ENCODE measurements at regions not wholly inside any gene's neighbourhood (a gene's known extent, or its start where the extent isn't known, plus 50 kb on each side); places are given as distances from the start of the nearest gene placed in this dataset.

GRCh38 chr3:41118461-41119390 lies 80.6 kb upstream of the CTNNB1 start:
- DNase-seq: no peak
- no peaks in the 10 kb centered on the region for H3K9me3 Mint-ChIP-seq
- peaks cover 24% of the 10 kb centered on the region for H3K4me1 Mint-ChIP-seq
- ChIA-PET POLR2A (interaction anchor here (5.1 kb wide), 1 partner anchor 81 kb away, joined by 31 read pairs; the partner anchor contains the start of gene CTNNB1), CTCF (interaction anchor here (0.9 kb wide), 1 partner anchor 17 kb away, joined by 3 read pairs; no protein-coding TSS in a partner anchor)
- H3K27ac Mint-ChIP-seq: no peak overlapping the region
- H3K27me3 Mint-ChIP-seq: no peaks in the 10 kb centered on the region
- H3K36me3 Mint-ChIP-seq (ENCODE audit: low read depth): no peaks in the 10 kb centered on the region
- no peak overlapping the region for H3K4me3 Mint-ChIP-seq

DNA sequence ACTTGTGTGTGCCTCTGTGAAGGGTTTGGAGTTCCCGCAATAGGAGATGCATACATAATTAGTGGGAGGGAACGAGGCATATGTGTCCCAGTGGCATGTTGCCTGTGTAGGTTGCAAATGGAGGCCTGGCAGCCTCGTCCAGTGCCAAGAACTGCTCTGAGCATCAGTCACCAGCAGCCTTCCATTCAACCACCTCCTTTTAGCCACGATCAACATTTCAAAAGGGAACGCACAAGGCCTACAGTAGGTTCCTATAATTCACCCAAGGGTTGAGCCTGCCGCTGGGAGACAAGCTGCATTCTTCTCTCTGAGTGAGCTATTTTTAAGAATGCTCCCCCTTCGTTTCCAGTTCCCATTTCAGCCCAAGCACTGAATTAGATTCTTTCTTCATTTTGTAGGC lies 78.8 kb upstream of the CTNNB1 start:
- Mint-ChIP-seq H3K36me3 (ENCODE audit: low read depth) (no peaks in the 10 kb centered on the region), H3K27ac (no peak overlapping the region), H3K9me3 (peaks cover 5% of the 10 kb centered on the region), H3K4me3 (no peak overlapping the region), H3K27me3 (no peaks in the 10 kb centered on the region), H3K4me1 (peaks cover 24% of the 10 kb centered on the region)
- CTCF ChIA-PET: no interaction called here
- POLR2A ChIA-PET: interaction anchor here (2.0 kb wide), 1 partner anchor 79 kb away, joined by 7 read pairs; the partner anchor contains the start of gene CTNNB1
- no peak for DNase-seq

GRCh38 chr3:41125258-41125657 lies 74.0 kb upstream of the CTNNB1 start:
- Mint-ChIP-seq H3K27ac (no peak overlapping the region), H3K9me3 (peaks cover 20% of the 10 kb centered on the region), H3K4me3 (no peak overlapping the region), H3K36me3 (ENCODE audit: low read depth) (no peaks in the 10 kb centered on the region), H3K4me1 (no peaks in the 10 kb centered on the region), H3K27me3 (peaks cover 2% of the 10 kb centered on the region)
- no peak for DNase-seq
- POLR2A ChIA-PET: interaction anchor here (1.8 kb wide), 1 partner anchor 74 kb away, joined by 4 read pairs; the partner anchor contains the start of gene CTNNB1
- CTCF ChIA-PET: no interaction called here

DNA sequence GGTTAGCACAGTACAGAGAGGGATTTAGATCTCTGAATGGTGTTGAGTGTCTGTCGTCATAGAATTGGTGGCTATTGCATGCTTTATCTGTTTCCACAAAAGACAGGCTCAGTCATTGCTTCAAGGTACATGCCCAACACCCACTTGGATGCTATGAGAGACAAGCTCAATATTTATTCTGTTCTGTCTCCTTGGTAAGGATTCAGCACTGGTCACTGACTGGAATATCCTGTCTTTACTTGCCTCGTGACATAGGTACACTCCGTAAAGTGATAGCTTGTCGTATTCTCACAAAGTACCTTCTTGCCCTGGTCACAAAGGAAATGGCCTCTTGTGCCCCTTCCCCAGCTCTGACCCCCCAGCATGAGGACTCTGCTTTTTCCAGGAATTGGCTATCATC lies 72.8 kb upstream of the CTNNB1 start:
- Mint-ChIP-seq H3K4me3 (no peak overlapping the region), H3K4me1 (no peaks in the 10 kb centered on the region), H3K9me3 (peaks cover 20% of the 10 kb centered on the region), H3K36me3 (ENCODE audit: low read depth) (no peaks in the 10 kb centered on the region), H3K27me3 (peaks cover 2% of the 10 kb centered on the region), H3K27ac (no peak overlapping the region)
- DNase-seq: no peak
- ChIA-PET CTCF (no interaction called here), POLR2A (interaction anchor here (1.8 kb wide), 1 partner anchor 73 kb away, joined by 4 read pairs; the partner anchor contains the start of gene CTNNB1)

GRCh38 chr3:41126961-41127360 lies 72.3 kb upstream of the CTNNB1 start:
- Mint-ChIP-seq H3K4me1 (no peaks in the 10 kb centered on the region), H3K36me3 (ENCODE audit: low read depth) (no peaks in the 10 kb centered on the region), H3K27ac (no peak overlapping the region), H3K9me3 (peaks cover 20% of the 10 kb centered on the region), H3K4me3 (no peak overlapping the region), H3K27me3 (peaks cover 2% of the 10 kb centered on the region)
- ChIA-PET CTCF (no interaction called here), POLR2A (interaction anchor here (1.8 kb wide), 1 partner anchor 73 kb away, joined by 4 read pairs; the partner anchor contains the start of gene CTNNB1)
- no peak for DNase-seq

DNA sequence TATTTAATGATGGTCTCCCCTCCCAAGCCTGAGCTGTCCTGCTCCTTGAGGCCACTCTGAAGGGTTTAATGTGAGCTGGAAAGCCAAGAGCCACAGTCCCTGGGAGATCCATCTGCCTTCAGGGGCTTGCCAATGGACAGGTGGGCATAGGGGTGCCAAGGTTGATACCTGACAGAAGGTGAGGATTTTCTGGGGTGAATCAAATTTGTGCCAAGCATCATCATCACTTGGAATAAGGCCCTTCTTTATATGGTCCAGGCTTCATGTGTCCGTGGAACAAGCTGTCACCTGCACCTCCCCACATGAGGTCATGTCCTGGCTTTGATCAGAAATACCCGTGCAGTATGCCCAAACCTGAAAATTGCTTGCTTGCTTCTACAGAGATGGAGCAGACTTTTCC lies 71.9 kb upstream of the CTNNB1 start:
- peaks cover 2% of the 10 kb centered on the region for H3K27me3 Mint-ChIP-seq
- H3K27ac Mint-ChIP-seq: no peak overlapping the region
- POLR2A ChIA-PET: no interaction called here
- H3K36me3 Mint-ChIP-seq (ENCODE audit: low read depth): no peaks in the 10 kb centered on the region
- H3K4me3 Mint-ChIP-seq: no peak overlapping the region
- H3K4me1 Mint-ChIP-seq: no peaks in the 10 kb centered on the region
- peaks cover 20% of the 10 kb centered on the region for H3K9me3 Mint-ChIP-seq
- no peak for DNase-seq
- CTCF ChIA-PET: interaction anchor here (0.9 kb wide), 1 partner anchor 10 kb away, joined by 3 read pairs; no protein-coding TSS in a partner anchor

- no peak for DNase-seq
- H3K4me1 Mint-ChIP-seq: no peaks in the 10 kb centered on the region
- ChIA-PET POLR2A (interaction anchor here (1.1 kb wide), 1 partner anchor 69 kb away, joined by 4 read pairs; the partner anchor contains the start of gene CTNNB1), CTCF (no interaction called here)
- no peaks in the 10 kb centered on the region for H3K36me3 Mint-ChIP-seq (ENCODE audit: low read depth)
- no peak overlapping the region for H3K27ac Mint-ChIP-seq
- peaks cover 18% of the 10 kb centered on the region for H3K9me3 Mint-ChIP-seq
- no peak overlapping the region for H3K4me3 Mint-ChIP-seq
- H3K27me3 Mint-ChIP-seq: peaks cover 2% of the 10 kb centered on the region
These were observed 69.6 kb upstream of the CTNNB1 start for GRCh38 chr3:41129731-41130130.

DNA sequence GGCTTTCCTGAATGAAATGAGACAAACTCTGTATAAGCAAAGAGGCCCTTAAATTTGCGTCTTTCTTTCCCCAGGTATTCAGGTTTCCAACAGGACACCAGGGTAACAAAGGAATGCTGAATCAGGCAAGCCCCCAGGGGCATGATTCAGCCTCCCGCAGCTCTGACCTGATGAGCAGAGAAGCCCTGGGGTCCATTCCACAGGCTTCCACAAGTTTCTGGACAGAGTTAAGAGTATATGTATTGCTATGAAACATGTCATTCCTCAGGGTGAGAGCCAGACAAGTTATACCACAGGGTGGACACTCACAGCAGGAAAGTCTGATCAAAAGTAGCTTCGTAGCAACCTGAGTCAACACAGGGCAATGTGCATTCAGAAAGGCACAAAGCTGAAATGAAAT lies 68.1 kb upstream of the CTNNB1 start:
- H3K4me1 Mint-ChIP-seq: no peaks in the 10 kb centered on the region
- ChIA-PET CTCF (no interaction called here), POLR2A (no interaction called here)
- no peak for DNase-seq
- H3K4me3 Mint-ChIP-seq: no peak overlapping the region
- H3K27ac Mint-ChIP-seq: no peak overlapping the region
- peaks cover 14% of the 10 kb centered on the region for H3K9me3 Mint-ChIP-seq
- no peaks in the 10 kb centered on the region for H3K27me3 Mint-ChIP-seq
- H3K36me3 Mint-ChIP-seq (ENCODE audit: low read depth): no peaks in the 10 kb centered on the region

DNA sequence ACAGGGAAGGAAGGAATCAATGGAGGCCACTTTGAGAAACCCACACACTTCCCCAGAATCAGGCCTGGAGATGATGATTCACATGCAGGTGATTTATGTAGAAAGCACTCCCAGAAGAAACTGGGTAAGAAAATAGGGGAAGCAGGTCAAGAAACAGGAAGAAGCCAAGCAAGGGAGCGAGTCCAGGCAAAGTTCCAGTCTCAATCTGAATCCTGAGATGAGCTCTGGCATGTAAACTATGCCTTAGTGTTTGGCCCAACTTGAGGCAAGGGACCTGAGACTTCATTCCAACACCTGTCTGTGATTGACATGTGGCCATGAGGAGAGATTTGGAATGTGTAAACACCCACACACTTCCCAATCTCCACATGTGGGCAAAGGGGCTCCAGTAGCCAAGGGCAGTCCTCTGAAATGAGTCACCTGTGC lies 61.6 kb upstream of the CTNNB1 start:
- H3K9me3 Mint-ChIP-seq: peaks cover 2% of the 10 kb centered on the region
- no peaks in the 10 kb centered on the region for H3K4me1 Mint-ChIP-seq
- ChIA-PET CTCF (no interaction called here), POLR2A (no interaction called here)
- H3K4me3 Mint-ChIP-seq: no peak overlapping the region
- no peaks in the 10 kb centered on the region for H3K36me3 Mint-ChIP-seq (ENCODE audit: low read depth)
- no peak overlapping the region for H3K27ac Mint-ChIP-seq
- peaks cover under 1% of the 10 kb centered on the region for H3K27me3 Mint-ChIP-seq
- DNase-seq: no peak

DNA sequence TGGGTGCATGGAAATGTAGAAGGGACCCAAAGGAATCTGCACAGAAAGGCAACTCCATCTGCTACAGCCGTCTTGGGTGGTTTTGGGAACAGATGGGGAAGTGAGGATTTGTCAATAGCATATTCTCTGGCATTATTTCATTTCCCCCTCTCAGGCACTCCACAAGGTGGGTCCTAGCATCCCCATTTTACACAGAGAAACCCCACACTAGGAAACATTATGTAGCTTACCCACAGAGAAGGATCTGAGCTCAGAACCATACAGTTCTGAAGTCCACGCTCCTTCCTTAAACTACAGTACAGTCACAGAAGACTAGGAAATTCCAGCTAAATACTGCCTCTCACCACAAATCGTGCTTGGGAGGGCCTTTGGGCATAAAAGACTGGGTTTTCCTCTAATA lies 61.2 kb upstream of the CTNNB1 start:
- CTCF ChIA-PET: no interaction called here
- Mint-ChIP-seq H3K27ac (no peak overlapping the region), H3K4me1 (no peaks in the 10 kb centered on the region), H3K9me3 (peaks cover 2% of the 10 kb centered on the region), H3K27me3 (peaks cover 5% of the 10 kb centered on the region), H3K4me3 (no peak overlapping the region), H3K36me3 (ENCODE audit: low read depth) (no peaks in the 10 kb centered on the region)
- POLR2A ChIA-PET: no interaction called here
- no peak for DNase-seq

- DNase-seq: no peak
- H3K27me3 Mint-ChIP-seq: peaks cover 6% of the 10 kb centered on the region
- H3K4me3 Mint-ChIP-seq: no peak overlapping the region
- peaks cover 2% of the 10 kb centered on the region for H3K9me3 Mint-ChIP-seq
- ChIA-PET CTCF (no interaction called here), POLR2A (no interaction called here)
- no peaks in the 10 kb centered on the region for H3K36me3 Mint-ChIP-seq (ENCODE audit: low read depth)
- H3K4me1 Mint-ChIP-seq: no peaks in the 10 kb centered on the region
- H3K27ac Mint-ChIP-seq: no peak overlapping the region
These were observed 60.7 kb upstream of the CTNNB1 start for GRCh38 chr3:41138601-41139000.

DNA sequence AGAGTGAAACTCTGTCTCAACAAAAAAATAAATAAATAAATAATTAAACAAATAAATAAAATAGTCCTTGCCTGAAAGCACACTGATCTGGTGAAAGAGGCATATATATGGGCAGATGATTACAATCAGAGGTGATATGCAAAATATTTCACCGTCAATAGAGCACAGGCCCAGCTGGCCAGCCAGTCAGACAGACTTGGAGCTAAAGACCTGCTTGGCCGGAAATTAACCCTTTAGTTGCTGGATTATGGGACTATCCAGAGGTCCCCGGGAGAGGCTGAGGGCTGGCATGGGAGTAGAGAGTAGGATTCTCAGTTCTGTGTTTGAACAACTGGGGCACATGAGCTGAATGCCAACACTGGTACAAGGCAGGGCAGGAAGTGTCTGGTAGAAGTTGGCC lies 59.1 kb upstream of the CTNNB1 start:
- Mint-ChIP-seq H3K4me1 (no peaks in the 10 kb centered on the region), H3K9me3 (peaks cover 2% of the 10 kb centered on the region), H3K36me3 (ENCODE audit: low read depth) (no peaks in the 10 kb centered on the region), H3K4me3 (no peak overlapping the region), H3K27me3 (peaks cover 6% of the 10 kb centered on the region), H3K27ac (no peak overlapping the region)
- CTCF ChIA-PET: no interaction called here
- POLR2A ChIA-PET: no interaction called here
- DNase-seq: no peak

DNA sequence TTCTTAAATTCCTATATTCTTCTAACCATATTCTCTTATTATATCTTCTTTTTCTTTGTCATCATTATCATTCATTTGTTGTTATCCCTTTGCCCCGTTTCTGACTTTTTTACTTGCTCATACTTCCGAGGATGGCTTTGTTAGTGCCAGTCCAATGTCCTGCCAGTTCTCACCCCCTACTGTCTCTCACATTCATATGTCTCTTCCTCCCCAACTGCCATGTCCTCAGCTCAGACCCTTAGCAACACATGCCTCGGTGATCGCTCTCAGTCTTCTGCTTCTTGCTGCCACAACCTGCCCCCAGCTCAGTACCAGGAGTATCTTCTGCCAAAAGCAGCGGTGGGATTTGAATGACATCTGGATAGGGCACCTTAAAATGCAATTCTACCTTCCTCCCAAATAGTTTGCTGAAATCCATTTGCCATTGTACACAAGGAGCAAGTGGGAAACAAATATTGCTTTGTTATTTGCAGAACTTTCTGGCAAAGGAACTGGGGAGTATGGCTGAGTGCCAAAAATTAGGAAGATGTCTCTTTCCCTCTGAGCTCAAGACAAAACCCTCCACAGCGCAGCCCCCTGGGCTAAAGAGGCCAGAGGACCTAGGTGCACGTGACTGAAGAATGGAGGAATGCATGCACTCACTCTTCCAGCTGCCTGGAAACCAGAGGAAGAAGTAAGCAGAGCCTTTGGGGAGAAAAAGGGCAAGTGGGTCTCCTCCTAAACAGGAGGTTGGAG lies 57.7 kb upstream of the CTNNB1 start:
- Mint-ChIP-seq H3K9me3 (peaks cover 5% of the 10 kb centered on the region), H3K4me1 (no peaks in the 10 kb centered on the region), H3K27me3 (peaks cover 6% of the 10 kb centered on the region), H3K36me3 (ENCODE audit: low read depth) (no peaks in the 10 kb centered on the region), H3K27ac (no peak overlapping the region), H3K4me3 (no peak overlapping the region)
- ChIA-PET POLR2A (no interaction called here), CTCF (no interaction called here)
- no peak for DNase-seq
